ENCODE measurements at regions not wholly inside any gene's neighbourhood (a gene's known extent, or its start where the extent isn't known, plus 50 kb on each side); places are given as distances from the start of the nearest gene placed in this dataset.

DNA sequence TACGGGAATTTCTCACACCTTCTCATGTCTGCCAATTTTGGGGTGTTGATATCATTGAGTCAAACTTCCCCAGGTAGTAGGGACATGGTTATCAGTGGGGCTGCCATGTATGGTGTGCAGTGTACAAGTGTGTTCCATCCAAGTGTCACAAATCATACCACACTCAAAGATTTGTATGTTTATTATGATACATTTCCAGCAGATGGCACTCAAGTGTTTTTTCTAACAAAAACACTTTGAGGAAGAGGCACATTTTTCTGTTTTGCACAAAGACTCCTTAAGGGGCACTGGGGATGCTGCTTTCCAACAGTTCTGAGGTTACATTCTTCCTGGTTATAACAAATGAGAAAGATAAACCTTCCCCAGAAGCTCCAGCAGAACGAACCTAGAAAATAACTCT is 414.5 kb downstream of the REEP3 start:
- H3K9me3 ChIP-seq: no peaks in the 10 kb centered on the region
- 29 to 42% (median 38%) methylated on average over 2 of the region's 2 CpGs for WGBS, 3 donors
- H3K4me1 ChIP-seq (ENCODE audit: insufficient read depth): no peaks in the 10 kb centered on the region
- no peak for DNase-seq
- H3K27ac ChIP-seq: no peak overlapping the region
- no peaks in the 10 kb centered on the region for H3K36me3 ChIP-seq
- H3K27me3 ChIP-seq: no peaks in the 10 kb centered on the region
- TF ChIP-seq CTCF (IDR thresholded peaks at IDR 0.05) (no peak), EP300 (IDR thresholded peaks at IDR 0.05) (no peak), POLR2A (IDR thresholded peaks at IDR 0.05) (no peak)
- intact Hi-C loops (cut with DNase I): no loop called here
- H3K4me3 ChIP-seq: no peak overlapping the region

- H3K27ac ChIP-seq: no peak overlapping the region
- no peaks in the 10 kb centered on the region for H3K27me3 ChIP-seq
- WGBS, 3 donors: 71 to 85% (median 74%) methylated on average over 1 of the region's 1 CpG
- H3K4me3 ChIP-seq: no peak overlapping the region
- TF ChIP-seq EP300 (IDR thresholded peaks at IDR 0.05): no peak
- TF ChIP-seq CTCF (IDR thresholded peaks at IDR 0.05): no peak
- no peak for TF ChIP-seq POLR2A (IDR thresholded peaks at IDR 0.05)
- intact Hi-C loops (cut with DNase I): no loop called here
- DNase-seq: no peak
- H3K4me1 ChIP-seq (ENCODE audit: insufficient read depth): no peaks in the 10 kb centered on the region
- H3K9me3 ChIP-seq: no peaks in the 10 kb centered on the region
- H3K36me3 ChIP-seq: no peaks in the 10 kb centered on the region
These were observed 419.2 kb downstream of the REEP3 start for GRCh38 chr10:63940277-63940922.

DNA sequence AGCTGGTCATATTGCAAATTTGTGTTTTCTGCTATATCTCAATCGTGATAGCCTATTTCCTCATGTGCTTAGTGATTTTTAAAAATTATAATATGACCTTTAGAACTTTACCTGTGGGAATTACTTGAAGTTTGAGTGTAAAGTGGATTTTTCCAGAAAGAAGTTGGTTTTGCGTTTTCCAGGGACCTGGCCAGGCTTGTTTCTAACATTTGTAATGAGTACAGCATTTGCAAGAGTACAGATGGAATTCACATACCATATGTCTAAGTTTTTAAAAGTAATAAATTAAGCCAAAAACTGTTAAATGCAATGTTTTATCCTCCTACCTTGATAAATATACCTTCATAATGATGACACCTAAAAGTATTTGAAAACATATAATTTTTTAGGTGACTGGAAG is 443.2 kb downstream of the REEP3 start:
- Histone ChIP-seq H3K27ac (no peak overlapping the region), H3K9me3 (no peaks in the 10 kb centered on the region), H3K4me3 (no peak overlapping the region), H3K27me3 (no peaks in the 10 kb centered on the region), H3K36me3 (no peaks in the 10 kb centered on the region), H3K4me1 (ENCODE audit: insufficient read depth) (no peaks in the 10 kb centered on the region)
- 66 to 79% (median 72%) methylated on average over 2 of the region's 2 CpGs for WGBS, 3 donors
- no peak for DNase-seq
- intact Hi-C loops (cut with DNase I): no loop called here
- TF ChIP-seq EP300 (IDR thresholded peaks at IDR 0.05) (no peak), CTCF (IDR thresholded peaks at IDR 0.05) (no peak), POLR2A (IDR thresholded peaks at IDR 0.05) (no peak)

DNA sequence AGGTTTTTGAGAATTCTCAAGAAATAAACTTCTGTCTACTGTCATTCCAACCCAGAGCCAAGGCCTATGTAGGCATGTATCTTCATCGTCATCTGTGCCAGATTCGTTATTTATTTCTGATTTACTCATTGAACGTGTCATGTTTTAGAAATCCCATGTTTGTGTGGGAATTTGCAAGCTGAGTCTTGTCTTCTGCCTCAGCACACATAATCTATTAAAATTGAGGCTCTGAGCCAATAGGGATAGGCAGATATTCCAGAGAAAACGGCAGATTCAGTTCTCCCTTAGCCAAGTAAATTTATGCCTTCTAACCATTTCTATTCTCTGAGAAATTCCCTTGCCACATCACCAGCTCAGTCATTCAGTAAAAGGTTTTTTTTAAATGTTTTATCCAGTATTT is 444.6 kb downstream of the REEP3 start:
- no peak for DNase-seq
- TF ChIP-seq CTCF (IDR thresholded peaks at IDR 0.05) (no peak), EP300 (IDR thresholded peaks at IDR 0.05) (no peak), POLR2A (IDR thresholded peaks at IDR 0.05) (no peak)
- no peaks in the 10 kb centered on the region for H3K4me1 ChIP-seq (ENCODE audit: insufficient read depth)
- no peak overlapping the region for H3K27ac ChIP-seq
- no peak overlapping the region for H3K4me3 ChIP-seq
- no peaks in the 10 kb centered on the region for H3K9me3 ChIP-seq
- H3K36me3 ChIP-seq: no peaks in the 10 kb centered on the region
- 42 to 49% (median 46%) methylated on average over 4 of the region's 4 CpGs for WGBS, 3 donors
- no peaks in the 10 kb centered on the region for H3K27me3 ChIP-seq
- intact Hi-C loops (cut with DNase I): no loop called here
